Esophagus muscularis mucosa (tissue), 3 donors: ENCODE measurements at regions not wholly inside any gene's neighbourhood (a gene's known extent, or its start where the extent isn't known, plus 50 kb on each side); places are given as distances from the start of the nearest gene placed in this dataset.

Experiments used
- CTCF ChIP-seq, 3 experiments: fragments of 200-600 bp in 2 of 3; fragments of 450-650 bp in 1 of 3; sonication (generic) in 2 of 3; IDR thresholded peaks; one replicate each; pipeline ENCODE4 v1.5.1; 2017 to 2019; ENCODE audit warnings: antibody characterized with exemption in 3 of 3, mild to moderate bottlenecking in 2 of 3, moderate library complexity in 1 of 3
- POLR2A ChIP-seq: fragments of 450-650 bp; IDR thresholded peaks from one replicate; pipeline ENCODE4 v1.6.1; 2017; ENCODE audit warnings: antibody characterized with exemption, moderate library complexity, mild to moderate bottlenecking, low read depth
- POLR2AphosphoS5 ChIP-seq, 2 donors: sonication (generic); formaldehyde crosslinking; IDR thresholded peaks; one replicate each; pipeline ENCODE4 v1.6.1; 2017; ENCODE audit warnings: antibody characterized with exemption in 2 of 2

GRCh38 chr10:126813432-126813831 lies 91.8 kb upstream of the DOCK1 start:
- no peak for TF ChIP-seq POLR2A
- no peak for TF ChIP-seq CTCF (IDR thresholded peaks at IDR 0.05)
- TF ChIP-seq POLR2AphosphoS5 (IDR thresholded peaks at IDR 0.05): no peak
